ENCODE measurements at regions not wholly inside any gene's neighbourhood (a gene's known extent, or its start where the extent isn't known, plus 50 kb on each side); places are given as distances from the start of the nearest gene placed in this dataset.

- no peak for TF ChIP-seq GATA2 (IDR thresholded peaks at IDR 0.05; ENCODE audit: low read depth, low read length)
- TF ChIP-seq GATA3 (IDR thresholded peaks at IDR 0.05; ENCODE audit: low read depth, low read length): no peak
Measured at GRCh38 chr17:34151102-34151501, 104.0 kb upstream of the CCL2 start.
